Duodenal mucosa (tissue), 2 donors: ENCODE measurements at regions not wholly inside any gene's neighbourhood (a gene's known extent, or its start where the extent isn't known, plus 50 kb on each side); places are given as distances from the start of the nearest gene placed in this dataset.

ENCODE experiments used
- H3K27ac ChIP-seq: one replicate; pipeline ENCODE4 v1.7.0; 2013; ENCODE audit warnings: low read depth, low read length
- H3K27me3 ChIP-seq, 2 donors: one replicate each; pipeline ENCODE4 v1.7.0; 2013; ENCODE audit warnings: low read length in 2 of 2, control low read depth in 1 of 2; ENCODE audit not compliant: insufficient read depth in 2 of 2, control insufficient read depth in 1 of 2
- H3K36me3 ChIP-seq, 2 donors: one replicate each; pipeline ENCODE4 v1.7.0; 2013; ENCODE audit warnings: low read length in 2 of 2, control low read depth in 1 of 2; ENCODE audit not compliant: insufficient read depth in 2 of 2, control insufficient read depth in 1 of 2
- H3K4me1 ChIP-seq, 2 donors: one replicate each; pipeline ENCODE4 v1.7.0; 2013; ENCODE audit warnings: low read length in 2 of 2, control low read depth in 1 of 2; ENCODE audit not compliant: insufficient read depth in 2 of 2, control insufficient read depth in 1 of 2
- H3K4me3 ChIP-seq, 2 donors: one replicate each; pipeline ENCODE4 v1.7.0; 2013; ENCODE audit warnings: low read length in 2 of 2, low read depth in 1 of 2
- H3K9ac ChIP-seq, 2 donors: one replicate each; pipeline ENCODE4 v1.7.0; 2013; ENCODE audit warnings: low read length in 2 of 2, low read depth in 1 of 2
- H3K9me3 ChIP-seq, 2 donors: one replicate each; pipeline ENCODE4 v1.7.0; 2013; ENCODE audit warnings: low read length in 2 of 2, control low read depth in 1 of 2; ENCODE audit not compliant: control insufficient read depth in 1 of 2

GRCh38 chr11:80441821-80442220 is 1001.0 kb upstream of the TENM4 start:
- Histone ChIP-seq H3K9me3 (no peaks in the 10 kb centered on the region), H3K9ac (no peak overlapping the region), H3K4me3 (no peak overlapping the region), H3K27ac (no peak overlapping the region), H3K36me3 (no peaks in the 10 kb centered on the region), H3K27me3 (no peaks in the 10 kb centered on the region), H3K4me1 (no peaks in the 10 kb centered on the region)

GRCh38 chr11:80440835-80441234 is 1000.0 kb upstream of the TENM4 start:
- Histone ChIP-seq H3K4me3 (no peak overlapping the region), H3K27me3 (no peaks in the 10 kb centered on the region), H3K36me3 (no peaks in the 10 kb centered on the region), H3K27ac (no peak overlapping the region), H3K9me3 (no peaks in the 10 kb centered on the region), H3K9ac (no peak overlapping the region), H3K4me1 (no peaks in the 10 kb centered on the region)

GRCh38 chr11:80436547-80436946 is 995.7 kb upstream of the TENM4 start:
- Histone ChIP-seq H3K27ac (no peak overlapping the region), H3K27me3 (no peaks in the 10 kb centered on the region), H3K9me3 (no peaks in the 10 kb centered on the region), H3K9ac (no peak overlapping the region), H3K4me3 (no peak overlapping the region), H3K4me1 (no peaks in the 10 kb centered on the region), H3K36me3 (no peaks in the 10 kb centered on the region)

DNA sequence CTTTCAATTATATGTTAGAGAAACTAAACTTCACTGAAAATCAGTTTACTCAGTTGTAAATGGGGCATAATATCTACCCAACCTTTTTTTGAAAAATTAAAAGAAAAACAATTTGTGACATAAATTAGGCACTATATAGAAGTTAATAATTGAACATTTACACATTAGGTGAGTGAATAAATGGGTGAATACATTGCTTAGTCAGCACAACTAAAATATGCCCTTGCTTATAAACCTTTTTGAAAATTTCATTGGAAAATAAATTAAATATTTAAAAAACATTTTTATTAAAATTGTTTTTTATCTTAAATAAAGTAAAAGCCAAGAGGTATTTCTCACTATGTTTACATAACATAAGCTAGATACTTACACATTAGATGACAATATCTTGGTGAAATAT is 994.5 kb upstream of the TENM4 start:
- Histone ChIP-seq H3K36me3 (no peaks in the 10 kb centered on the region), H3K9me3 (no peaks in the 10 kb centered on the region), H3K27ac (no peak overlapping the region), H3K27me3 (no peaks in the 10 kb centered on the region), H3K4me1 (no peaks in the 10 kb centered on the region), H3K4me3 (no peak overlapping the region), H3K9ac (no peak overlapping the region)

DNA sequence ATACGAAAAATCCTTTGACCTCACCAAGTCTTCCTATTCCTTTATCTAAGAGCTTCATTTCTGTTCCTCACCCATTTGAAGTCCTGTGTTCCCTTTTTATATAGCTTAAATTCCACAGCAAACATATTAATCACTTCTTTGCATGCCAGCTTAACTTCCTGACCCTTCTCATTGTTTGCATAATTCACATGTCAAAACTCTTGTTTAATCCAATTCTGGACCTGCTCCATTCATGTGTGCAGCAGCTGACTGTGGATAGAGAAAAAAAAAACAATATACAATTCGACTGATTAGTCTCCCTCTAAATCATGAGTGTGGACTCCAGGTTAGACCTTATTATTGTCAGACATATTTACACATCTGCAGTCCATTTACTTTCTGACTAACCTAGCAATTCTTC is 991.2 kb upstream of the TENM4 start:
- no peak overlapping the region for H3K4me3 ChIP-seq
- no peaks in the 10 kb centered on the region for H3K27me3 ChIP-seq
- H3K36me3 ChIP-seq, result no peaks in the 10 kb centered on the region
- no peak overlapping the region for H3K9ac ChIP-seq
- no peaks in the 10 kb centered on the region for H3K9me3 ChIP-seq
- H3K27ac ChIP-seq, result no peak overlapping the region
- H3K4me1 ChIP-seq, result no peaks in the 10 kb centered on the region

DNA sequence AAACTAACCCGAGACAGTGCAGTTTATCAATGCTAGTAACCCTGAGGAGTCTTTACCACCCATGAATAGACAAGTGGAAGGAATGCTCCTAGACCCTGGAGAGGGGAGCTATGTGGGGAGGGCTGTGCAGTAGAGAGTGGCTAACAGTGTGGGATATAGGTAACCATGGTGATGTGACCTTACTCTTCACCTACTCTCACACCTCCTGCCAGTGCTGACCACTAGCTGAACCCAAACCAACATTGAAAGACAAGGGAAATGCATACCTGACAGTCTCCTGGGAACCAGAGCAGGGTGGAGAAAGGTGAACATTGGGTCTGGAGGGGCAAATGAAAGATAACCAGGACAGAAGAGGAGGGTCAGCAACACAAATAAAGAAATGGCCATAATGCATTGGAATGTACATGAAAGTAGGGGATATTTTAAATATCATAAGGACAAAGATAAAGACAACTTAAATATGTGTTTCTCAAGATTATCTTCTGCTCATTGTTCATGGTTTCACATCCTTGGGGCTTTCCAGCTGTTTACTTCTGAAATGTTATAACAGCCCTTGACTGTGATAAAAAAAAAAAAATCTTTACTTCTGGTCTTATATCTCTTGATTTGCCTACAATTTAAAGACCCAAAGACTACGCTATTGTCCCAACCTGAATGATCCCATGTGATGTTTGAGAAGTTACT is 983.3 kb upstream of the TENM4 start:
- H3K27ac ChIP-seq, result no peak overlapping the region
- no peak overlapping the region for H3K4me3 ChIP-seq
- H3K9me3 ChIP-seq, result no peaks in the 10 kb centered on the region
- H3K27me3 ChIP-seq, result no peaks in the 10 kb centered on the region
- H3K36me3 ChIP-seq, result no peaks in the 10 kb centered on the region
- H3K4me1 ChIP-seq, result no peaks in the 10 kb centered on the region
- no peak overlapping the region for H3K9ac ChIP-seq

- Histone ChIP-seq H3K27me3 (no peaks in the 10 kb centered on the region), H3K27ac (no peak overlapping the region), H3K9ac (no peak overlapping the region), H3K4me1 (no peaks in the 10 kb centered on the region), H3K4me3 (no peak overlapping the region), H3K36me3 (no peaks in the 10 kb centered on the region), H3K9me3 (no peaks in the 10 kb centered on the region)
These were observed 979.5 kb upstream of the TENM4 start for GRCh38 chr11:80420374-80420773.

DNA sequence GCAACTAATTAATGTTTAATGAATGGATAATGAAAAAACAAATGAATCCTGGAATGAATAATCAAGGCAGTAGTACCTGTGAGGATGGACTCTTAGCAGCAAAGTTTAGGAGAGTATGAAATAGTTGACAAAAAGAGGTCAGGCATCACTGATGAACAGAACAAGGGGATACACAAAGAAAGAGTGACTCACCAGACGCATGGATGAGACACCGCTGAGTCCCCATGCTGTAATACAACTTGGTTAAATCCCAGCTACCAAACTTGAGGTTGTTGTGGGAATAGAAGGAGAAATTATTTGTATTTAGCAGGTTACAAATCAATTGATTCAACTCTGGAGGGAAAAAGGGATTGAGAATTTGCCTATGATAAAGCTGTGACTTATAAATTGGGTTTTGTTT is 976.9 kb upstream of the TENM4 start:
- H3K27me3 ChIP-seq, result no peaks in the 10 kb centered on the region
- H3K4me1 ChIP-seq, result no peaks in the 10 kb centered on the region
- no peak overlapping the region for H3K4me3 ChIP-seq
- no peaks in the 10 kb centered on the region for H3K9me3 ChIP-seq
- no peak overlapping the region for H3K27ac ChIP-seq
- H3K9ac ChIP-seq, result no peak overlapping the region
- no peaks in the 10 kb centered on the region for H3K36me3 ChIP-seq

DNA sequence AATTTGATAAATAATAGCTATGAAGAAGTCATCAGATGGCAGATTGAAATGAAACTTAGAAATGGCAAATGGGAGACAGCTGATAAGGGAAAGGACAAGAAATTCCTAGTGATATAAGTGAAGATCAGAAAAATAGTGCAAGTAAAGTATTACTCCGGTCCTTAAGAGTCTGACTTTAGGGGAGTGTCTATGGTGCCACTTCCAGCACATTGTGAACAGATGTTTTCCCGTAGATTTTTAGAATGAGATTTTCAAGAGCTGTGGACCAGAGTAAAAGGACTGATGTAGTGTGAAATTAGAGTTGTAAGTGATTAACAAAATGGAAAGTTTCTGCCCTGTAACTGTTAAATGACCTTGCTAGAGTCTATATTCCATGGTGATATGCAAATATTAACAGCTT is 974.8 kb upstream of the TENM4 start:
- Histone ChIP-seq H3K36me3 (no peaks in the 10 kb centered on the region), H3K27ac (no peak overlapping the region)

DNA sequence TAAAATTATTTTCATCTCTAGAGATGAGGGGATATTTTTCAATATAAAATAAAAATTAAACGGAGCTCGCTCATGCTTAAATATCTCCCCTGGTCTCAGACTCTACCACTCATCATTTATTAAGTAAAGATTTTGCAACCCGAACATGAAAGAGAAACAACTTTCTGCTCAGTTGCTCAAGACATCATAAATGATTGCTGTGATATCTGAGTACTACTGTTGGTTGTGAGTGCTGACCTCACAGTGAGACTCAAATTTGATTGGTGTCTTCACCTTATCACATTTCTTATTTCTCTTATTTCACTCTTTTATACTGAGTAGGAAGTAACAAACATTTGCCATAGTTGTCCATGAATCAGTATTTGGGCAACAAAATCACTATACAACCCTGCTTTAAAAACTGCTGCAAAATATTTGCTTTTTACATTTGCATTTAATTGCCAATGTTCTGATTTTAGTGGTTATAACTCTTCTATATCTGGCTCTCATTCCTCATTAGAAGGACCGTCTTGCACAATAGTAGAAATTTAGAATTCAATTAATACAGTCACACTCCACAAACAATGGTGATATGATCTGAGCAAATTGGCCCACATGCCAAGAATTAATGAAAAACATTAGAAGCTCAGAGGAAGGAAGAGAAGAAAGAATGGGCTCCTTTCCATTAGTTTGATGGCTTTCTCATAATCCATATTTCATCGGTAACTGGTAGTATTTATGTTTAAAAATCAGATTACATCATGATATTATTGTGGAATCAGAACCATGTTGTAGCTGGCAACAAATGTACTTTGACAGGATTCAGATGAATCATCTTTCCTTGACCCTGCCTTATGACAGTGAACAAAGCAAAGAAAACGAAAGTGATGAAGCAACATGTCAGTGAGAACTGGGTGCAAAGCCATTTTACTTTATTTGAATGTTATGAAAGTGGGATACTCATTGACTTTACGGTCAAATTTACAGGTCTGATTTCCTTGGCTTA is 973.6 kb upstream of the TENM4 start:
- Histone ChIP-seq H3K4me3 (no peak overlapping the region), H3K9ac (no peak overlapping the region), H3K27ac (no peak overlapping the region), H3K36me3 (no peaks in the 10 kb centered on the region), H3K9me3 (no peaks in the 10 kb centered on the region), H3K27me3 (no peaks in the 10 kb centered on the region), H3K4me1 (no peaks in the 10 kb centered on the region)

More for the DNA sequence above, 974.8 kb upstream of the TENM4 start:
- H3K9ac ChIP-seq, result no peak overlapping the region
- no peak overlapping the region for H3K4me3 ChIP-seq
- H3K4me1 ChIP-seq, result no peaks in the 10 kb centered on the region
- no peaks in the 10 kb centered on the region for H3K9me3 ChIP-seq
- H3K27me3 ChIP-seq, result no peaks in the 10 kb centered on the region
